OCI-LY1 (cell line): ENCODE measurements at regions not wholly inside any gene's neighbourhood (a gene's known extent, or its start where the extent isn't known, plus 50 kb on each side); places are given as distances from the start of the nearest gene placed in this dataset.

Experiments
- EZH2 ChIP-seq: fragments of 200-600 bp; sonication (generic), shearing (Covaris generic); IDR thresholded peaks from 2 replicates; pipeline ENCODE4 v1.8.0; 2017; ENCODE audit warnings: borderline replicate concordance, mixed run types, mild to moderate bottlenecking, antibody characterized with exemption, low read length, moderate library complexity, mixed read lengths
- TF ChIP-seq, protein P1 (sequence below): fragments of 200-600 bp; sonication (generic), shearing (Covaris generic); IDR thresholded peaks from 2 replicates; pipeline ENCODE4 v1.5.1; 2017; ENCODE audit warnings: mild to moderate bottlenecking, antibody characterized with exemption, low read length, moderate library complexity, mixed read lengths

DNA sequence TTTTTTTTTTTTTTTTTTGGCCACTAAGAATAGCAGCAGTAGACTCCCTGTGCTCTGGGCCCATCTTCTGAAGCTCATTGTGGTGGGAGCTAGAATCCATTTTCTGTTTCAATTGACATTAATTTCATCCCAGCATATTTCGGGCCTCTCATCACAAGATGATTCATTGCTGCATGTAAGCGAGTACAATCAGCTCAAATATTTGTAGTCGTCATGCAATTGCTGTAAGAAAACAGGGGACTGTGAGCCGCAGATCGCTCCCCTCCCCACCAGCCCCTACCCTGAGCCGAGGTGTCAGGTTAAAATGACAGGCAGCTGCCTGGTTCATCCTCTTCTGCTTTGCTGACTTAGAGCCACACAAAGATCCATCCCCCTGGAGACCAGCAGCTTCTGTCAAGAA, 358.8 kb upstream of the CDH5 start:
- TF ChIP-seq, protein P1, sequence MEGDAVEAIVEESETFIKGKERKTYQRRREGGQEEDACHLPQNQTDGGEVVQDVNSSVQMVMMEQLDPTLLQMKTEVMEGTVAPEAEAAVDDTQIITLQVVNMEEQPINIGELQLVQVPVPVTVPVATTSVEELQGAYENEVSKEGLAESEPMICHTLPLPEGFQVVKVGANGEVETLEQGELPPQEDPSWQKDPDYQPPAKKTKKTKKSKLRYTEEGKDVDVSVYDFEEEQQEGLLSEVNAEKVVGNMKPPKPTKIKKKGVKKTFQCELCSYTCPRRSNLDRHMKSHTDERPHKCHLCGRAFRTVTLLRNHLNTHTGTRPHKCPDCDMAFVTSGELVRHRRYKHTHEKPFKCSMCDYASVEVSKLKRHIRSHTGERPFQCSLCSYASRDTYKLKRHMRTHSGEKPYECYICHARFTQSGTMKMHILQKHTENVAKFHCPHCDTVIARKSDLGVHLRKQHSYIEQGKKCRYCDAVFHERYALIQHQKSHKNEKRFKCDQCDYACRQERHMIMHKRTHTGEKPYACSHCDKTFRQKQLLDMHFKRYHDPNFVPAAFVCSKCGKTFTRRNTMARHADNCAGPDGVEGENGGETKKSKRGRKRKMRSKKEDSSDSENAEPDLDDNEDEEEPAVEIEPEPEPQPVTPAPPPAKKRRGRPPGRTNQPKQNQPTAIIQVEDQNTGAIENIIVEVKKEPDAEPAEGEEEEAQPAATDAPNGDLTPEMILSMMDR: no peak
- TF ChIP-seq EZH2: no peak
